ENCODE measurements at regions not wholly inside any gene's neighbourhood (a gene's known extent, or its start where the extent isn't known, plus 50 kb on each side); places are given as distances from the start of the nearest gene placed in this dataset.

- no peak overlapping the region for H3K9ac ChIP-seq (ENCODE audit: low read length)
Observed at GRCh38 chr1:238485057-238485911, 594.6 kb upstream of the ZP4 start.

DNA sequence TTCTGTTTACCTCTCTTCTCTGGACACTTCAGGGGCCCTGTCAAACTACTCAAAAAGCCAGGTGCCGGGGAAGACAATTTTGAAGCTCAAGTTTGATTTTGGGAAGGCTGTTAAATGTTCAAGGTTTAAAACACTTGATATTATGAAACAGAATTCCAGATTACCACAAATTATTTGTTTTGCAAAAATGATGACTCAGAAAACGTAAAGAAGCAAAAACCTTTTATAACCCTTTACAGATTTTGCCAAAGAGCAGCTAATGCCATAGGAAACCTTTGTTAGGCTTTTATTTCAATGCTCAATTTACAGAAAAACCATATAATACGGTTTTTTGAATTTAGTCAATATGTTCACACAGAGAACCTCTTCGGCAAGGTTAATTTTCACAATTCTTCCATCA is 593.4 kb upstream of the ZP4 start:
- no peaks in the 10 kb centered on the region for H3K36me3 ChIP-seq (ENCODE audit: insufficient read depth, low read length)
- H3K27ac ChIP-seq (ENCODE audit: low read depth, low read length): no peak overlapping the region
- H3K4me1 ChIP-seq (ENCODE audit: insufficient read depth, low read length): no peaks in the 10 kb centered on the region
- H3K9ac ChIP-seq (ENCODE audit: low read length): no peak overlapping the region
- H3K4me3 ChIP-seq (ENCODE audit: low read depth in 1 of 2, low read length in 2 of 2): no peak overlapping the region
- H3K9me3 ChIP-seq (ENCODE audit: low read length): no peaks in the 10 kb centered on the region
- H3K27me3 ChIP-seq (ENCODE audit: control insufficient read depth in 1 of 2, insufficient read depth in 2 of 2, low read length in 2 of 2): no peaks in the 10 kb centered on the region

More at GRCh38 chr1:238485057-238485911, 594.6 kb upstream of the ZP4 start:
- Histone ChIP-seq H3K4me3 (ENCODE audit: low read depth in 1 of 2, low read length in 2 of 2) (no peak overlapping the region), H3K4me1 (ENCODE audit: insufficient read depth, low read length) (no peaks in the 10 kb centered on the region), H3K27me3 (ENCODE audit: control insufficient read depth in 1 of 2, insufficient read depth in 2 of 2, low read length in 2 of 2) (no peaks in the 10 kb centered on the region), H3K36me3 (ENCODE audit: insufficient read depth, low read length) (no peaks in the 10 kb centered on the region), H3K9me3 (ENCODE audit: low read length) (no peaks in the 10 kb centered on the region), H3K27ac (ENCODE audit: low read depth, low read length) (no peak overlapping the region)

GRCh38 chr1:238476841-238477240 is 586.1 kb upstream of the ZP4 start:
- no peaks in the 10 kb centered on the region for H3K27me3 ChIP-seq (ENCODE audit: control insufficient read depth in 1 of 2, insufficient read depth in 2 of 2, low read length in 2 of 2)
- no peaks in the 10 kb centered on the region for H3K4me1 ChIP-seq (ENCODE audit: insufficient read depth, low read length)
- no peak overlapping the region for H3K4me3 ChIP-seq (ENCODE audit: low read depth in 1 of 2, low read length in 2 of 2)
- no peak overlapping the region for H3K9ac ChIP-seq (ENCODE audit: low read length)
- H3K36me3 ChIP-seq (ENCODE audit: insufficient read depth, low read length): no peaks in the 10 kb centered on the region
- no peaks in the 10 kb centered on the region for H3K9me3 ChIP-seq (ENCODE audit: low read length)
- no peak overlapping the region for H3K27ac ChIP-seq (ENCODE audit: low read depth, low read length)

DNA sequence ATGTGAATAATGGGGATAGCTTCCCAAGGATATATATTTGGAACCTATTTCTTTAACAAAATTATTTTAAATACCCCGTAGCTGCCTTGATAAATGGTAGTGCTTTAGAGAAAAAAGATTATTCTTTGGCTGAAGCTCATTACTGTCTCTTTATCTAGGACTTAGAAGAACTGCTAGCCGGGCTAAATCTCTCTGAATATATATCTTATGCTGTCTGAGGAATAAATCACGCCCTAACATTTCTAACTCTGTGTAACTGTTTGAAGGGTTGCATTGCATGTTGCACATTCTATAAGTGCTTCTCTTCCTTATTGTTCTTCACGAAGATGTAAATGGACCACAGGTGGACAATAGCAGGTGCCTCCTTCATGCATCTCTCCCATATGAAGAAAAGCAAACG is 585.0 kb upstream of the ZP4 start:
- Histone ChIP-seq H3K9me3 (ENCODE audit: low read length) (no peaks in the 10 kb centered on the region), H3K36me3 (ENCODE audit: insufficient read depth, low read length) (no peaks in the 10 kb centered on the region), H3K27ac (ENCODE audit: low read depth, low read length) (no peak overlapping the region), H3K4me3 (ENCODE audit: low read depth in 1 of 2, low read length in 2 of 2) (no peak overlapping the region), H3K4me1 (ENCODE audit: insufficient read depth, low read length) (no peaks in the 10 kb centered on the region), H3K9ac (ENCODE audit: low read length) (no peak overlapping the region), H3K27me3 (ENCODE audit: control insufficient read depth in 1 of 2, insufficient read depth in 2 of 2, low read length in 2 of 2) (no peaks in the 10 kb centered on the region)

- Histone ChIP-seq H3K27me3 (ENCODE audit: control insufficient read depth in 1 of 2, insufficient read depth in 2 of 2, low read length in 2 of 2) (no peaks in the 10 kb centered on the region), H3K9ac (ENCODE audit: low read length) (no peak overlapping the region), H3K36me3 (ENCODE audit: insufficient read depth, low read length) (no peaks in the 10 kb centered on the region), H3K4me1 (ENCODE audit: insufficient read depth, low read length) (no peaks in the 10 kb centered on the region), H3K27ac (ENCODE audit: low read depth, low read length) (no peak overlapping the region), H3K4me3 (ENCODE audit: low read depth in 1 of 2, low read length in 2 of 2) (no peak overlapping the region), H3K9me3 (ENCODE audit: low read length) (no peaks in the 10 kb centered on the region)
Observed at GRCh38 chr1:238474263-238474662, 583.5 kb upstream of the ZP4 start.

GRCh38 chr1:238469146-238469631 is 578.5 kb upstream of the ZP4 start:
- Histone ChIP-seq H3K4me3 (ENCODE audit: low read depth in 1 of 2, low read length in 2 of 2) (peak overlapping the region in 1 of 2 donors; percentile 57), H3K9ac (ENCODE audit: low read length) (no peak overlapping the region), H3K36me3 (ENCODE audit: insufficient read depth, low read length) (no peaks in the 10 kb centered on the region), H3K9me3 (ENCODE audit: low read length) (no peaks in the 10 kb centered on the region), H3K27ac (ENCODE audit: low read depth, low read length) (no peak overlapping the region), H3K27me3 (ENCODE audit: control insufficient read depth in 1 of 2, insufficient read depth in 2 of 2, low read length in 2 of 2) (no peaks in the 10 kb centered on the region), H3K4me1 (ENCODE audit: insufficient read depth, low read length) (peaks cover 6% of the 10 kb centered on the region)

DNA sequence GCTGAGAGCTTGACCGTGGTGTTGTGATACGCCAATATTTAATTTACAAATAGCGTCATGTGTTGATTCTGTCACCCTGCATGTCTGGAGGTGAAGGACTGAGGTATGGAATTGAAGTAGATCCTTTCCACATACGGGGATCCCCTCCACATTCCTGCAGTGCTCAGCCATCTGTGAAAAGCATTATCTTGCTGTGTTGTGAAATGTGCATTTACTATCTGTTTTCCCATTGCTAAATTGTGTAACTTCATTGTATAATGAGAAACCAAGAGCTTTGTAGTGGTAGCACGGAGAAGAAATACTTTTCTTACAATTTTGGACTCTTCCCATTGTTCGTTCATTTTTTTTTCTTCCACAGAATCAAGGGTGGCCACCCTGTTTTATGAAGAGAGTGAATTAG is 577.3 kb upstream of the ZP4 start:
- no peaks in the 10 kb centered on the region for H3K36me3 ChIP-seq (ENCODE audit: insufficient read depth, low read length)
- H3K4me1 ChIP-seq (ENCODE audit: insufficient read depth, low read length): peaks cover 6% of the 10 kb centered on the region
- no peak overlapping the region for H3K9ac ChIP-seq (ENCODE audit: low read length)
- H3K27me3 ChIP-seq (ENCODE audit: control insufficient read depth in 1 of 2, insufficient read depth in 2 of 2, low read length in 2 of 2): no peaks in the 10 kb centered on the region
- no peak overlapping the region for H3K4me3 ChIP-seq (ENCODE audit: low read depth in 1 of 2, low read length in 2 of 2)
- no peak overlapping the region for H3K27ac ChIP-seq (ENCODE audit: low read depth, low read length)
- H3K9me3 ChIP-seq (ENCODE audit: low read length): no peaks in the 10 kb centered on the region

- no peaks in the 10 kb centered on the region for H3K9me3 ChIP-seq (ENCODE audit: low read length)
- H3K36me3 ChIP-seq (ENCODE audit: insufficient read depth, low read length): no peaks in the 10 kb centered on the region
- H3K9ac ChIP-seq (ENCODE audit: low read length): no peak overlapping the region
- H3K4me1 ChIP-seq (ENCODE audit: insufficient read depth, low read length): peaks cover 6% of the 10 kb centered on the region
- H3K27ac ChIP-seq (ENCODE audit: low read depth, low read length): no peak overlapping the region
- no peaks in the 10 kb centered on the region for H3K27me3 ChIP-seq (ENCODE audit: control insufficient read depth in 1 of 2, insufficient read depth in 2 of 2, low read length in 2 of 2)
- H3K4me3 ChIP-seq (ENCODE audit: low read depth in 1 of 2, low read length in 2 of 2): no peak overlapping the region
Observed at GRCh38 chr1:238466459-238466858, 575.7 kb upstream of the ZP4 start.

DNA sequence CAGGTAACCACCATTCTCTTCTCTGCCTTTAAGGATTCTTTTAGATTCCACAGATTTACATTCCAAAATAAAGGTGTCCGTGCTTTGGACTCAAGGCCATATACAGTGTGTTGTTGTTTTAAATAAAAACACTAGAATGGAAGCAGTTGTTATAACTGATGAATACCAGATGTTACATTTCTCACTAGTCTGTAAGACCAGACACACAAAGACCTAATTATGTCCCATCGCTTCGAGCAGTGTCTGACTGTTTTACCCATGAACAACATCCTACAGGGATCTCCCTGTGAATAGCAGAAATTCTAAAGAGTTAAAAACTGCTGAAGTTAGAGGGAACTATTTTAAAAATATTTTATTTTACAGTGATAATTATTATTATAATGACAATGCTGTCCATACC is 574.7 kb upstream of the ZP4 start:
- H3K27me3 ChIP-seq (ENCODE audit: control insufficient read depth in 1 of 2, insufficient read depth in 2 of 2, low read length in 2 of 2): no peaks in the 10 kb centered on the region
- no peaks in the 10 kb centered on the region for H3K9me3 ChIP-seq (ENCODE audit: low read length)
- no peak overlapping the region for H3K4me3 ChIP-seq (ENCODE audit: low read depth in 1 of 2, low read length in 2 of 2)

GRCh38 chr1:238458899-238459298 is 568.2 kb upstream of the ZP4 start:
- H3K4me1 ChIP-seq (ENCODE audit: insufficient read depth, low read length): no peaks in the 10 kb centered on the region
- no peak overlapping the region for H3K27ac ChIP-seq (ENCODE audit: low read depth, low read length)

More for the DNA sequence above, 574.7 kb upstream of the ZP4 start:
- Histone ChIP-seq H3K4me1 (ENCODE audit: insufficient read depth, low read length) (peaks cover 6% of the 10 kb centered on the region), H3K36me3 (ENCODE audit: insufficient read depth, low read length) (no peaks in the 10 kb centered on the region), H3K9ac (ENCODE audit: low read length) (no peak overlapping the region), H3K27ac (ENCODE audit: low read depth, low read length) (no peak overlapping the region)

GRCh38 chr1:238457610-238458009 is 566.9 kb upstream of the ZP4 start:
- no peak overlapping the region for H3K4me3 ChIP-seq (ENCODE audit: low read depth in 1 of 2, low read length in 2 of 2)
- no peak overlapping the region for H3K9ac ChIP-seq (ENCODE audit: low read length)
- H3K36me3 ChIP-seq (ENCODE audit: insufficient read depth, low read length): no peaks in the 10 kb centered on the region
- H3K27me3 ChIP-seq (ENCODE audit: control insufficient read depth in 1 of 2, insufficient read depth in 2 of 2, low read length in 2 of 2): no peaks in the 10 kb centered on the region
- no peaks in the 10 kb centered on the region for H3K4me1 ChIP-seq (ENCODE audit: insufficient read depth, low read length)
- H3K27ac ChIP-seq (ENCODE audit: low read depth, low read length): no peak overlapping the region
- H3K9me3 ChIP-seq (ENCODE audit: low read length): no peaks in the 10 kb centered on the region

More at GRCh38 chr1:238458899-238459298, 568.2 kb upstream of the ZP4 start:
- H3K27me3 ChIP-seq (ENCODE audit: control insufficient read depth in 1 of 2, insufficient read depth in 2 of 2, low read length in 2 of 2): no peaks in the 10 kb centered on the region
- H3K9ac ChIP-seq (ENCODE audit: low read length): no peak overlapping the region
- no peaks in the 10 kb centered on the region for H3K36me3 ChIP-seq (ENCODE audit: insufficient read depth, low read length)
- H3K9me3 ChIP-seq (ENCODE audit: low read length): no peaks in the 10 kb centered on the region
- H3K4me3 ChIP-seq (ENCODE audit: low read depth in 1 of 2, low read length in 2 of 2): no peak overlapping the region
